ENCODE measurements at regions not wholly inside any gene's neighbourhood (a gene's known extent, or its start where the extent isn't known, plus 50 kb on each side); places are given as distances from the start of the nearest gene placed in this dataset.

DNA sequence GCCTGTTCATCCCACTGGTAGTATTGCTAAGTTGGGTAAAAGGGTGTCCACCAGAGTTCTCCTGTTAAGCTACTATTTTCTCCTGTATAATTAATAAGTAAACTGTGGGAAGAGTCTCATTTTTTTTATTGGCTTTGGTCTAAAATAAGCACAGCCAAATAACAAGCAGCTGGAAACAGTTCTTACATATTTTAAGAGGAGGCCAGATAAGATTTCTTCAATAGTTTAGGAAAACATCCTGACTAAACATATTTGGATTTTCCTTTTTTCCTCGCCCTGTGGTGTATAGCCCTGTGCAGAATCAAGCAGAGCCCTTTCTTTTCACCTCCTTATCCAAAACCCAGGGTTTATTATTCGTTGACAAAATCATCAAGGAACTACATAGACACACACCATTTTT is 122.2 kb upstream of the ZNF608 start:
- no peak overlapping the region for H3K4me3 ChIP-seq (ENCODE audit: control insufficient read depth, low read depth, low read length)
- DNase-seq (ENCODE audit: low read depth): no peak
- TF ChIP-seq, protein P1, sequence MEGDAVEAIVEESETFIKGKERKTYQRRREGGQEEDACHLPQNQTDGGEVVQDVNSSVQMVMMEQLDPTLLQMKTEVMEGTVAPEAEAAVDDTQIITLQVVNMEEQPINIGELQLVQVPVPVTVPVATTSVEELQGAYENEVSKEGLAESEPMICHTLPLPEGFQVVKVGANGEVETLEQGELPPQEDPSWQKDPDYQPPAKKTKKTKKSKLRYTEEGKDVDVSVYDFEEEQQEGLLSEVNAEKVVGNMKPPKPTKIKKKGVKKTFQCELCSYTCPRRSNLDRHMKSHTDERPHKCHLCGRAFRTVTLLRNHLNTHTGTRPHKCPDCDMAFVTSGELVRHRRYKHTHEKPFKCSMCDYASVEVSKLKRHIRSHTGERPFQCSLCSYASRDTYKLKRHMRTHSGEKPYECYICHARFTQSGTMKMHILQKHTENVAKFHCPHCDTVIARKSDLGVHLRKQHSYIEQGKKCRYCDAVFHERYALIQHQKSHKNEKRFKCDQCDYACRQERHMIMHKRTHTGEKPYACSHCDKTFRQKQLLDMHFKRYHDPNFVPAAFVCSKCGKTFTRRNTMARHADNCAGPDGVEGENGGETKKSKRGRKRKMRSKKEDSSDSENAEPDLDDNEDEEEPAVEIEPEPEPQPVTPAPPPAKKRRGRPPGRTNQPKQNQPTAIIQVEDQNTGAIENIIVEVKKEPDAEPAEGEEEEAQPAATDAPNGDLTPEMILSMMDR (conservative IDR thresholded peaks at IDR 0.05; ENCODE audit: control insufficient read depth, insufficient read depth, low read depth, low read length): no peak

DNA sequence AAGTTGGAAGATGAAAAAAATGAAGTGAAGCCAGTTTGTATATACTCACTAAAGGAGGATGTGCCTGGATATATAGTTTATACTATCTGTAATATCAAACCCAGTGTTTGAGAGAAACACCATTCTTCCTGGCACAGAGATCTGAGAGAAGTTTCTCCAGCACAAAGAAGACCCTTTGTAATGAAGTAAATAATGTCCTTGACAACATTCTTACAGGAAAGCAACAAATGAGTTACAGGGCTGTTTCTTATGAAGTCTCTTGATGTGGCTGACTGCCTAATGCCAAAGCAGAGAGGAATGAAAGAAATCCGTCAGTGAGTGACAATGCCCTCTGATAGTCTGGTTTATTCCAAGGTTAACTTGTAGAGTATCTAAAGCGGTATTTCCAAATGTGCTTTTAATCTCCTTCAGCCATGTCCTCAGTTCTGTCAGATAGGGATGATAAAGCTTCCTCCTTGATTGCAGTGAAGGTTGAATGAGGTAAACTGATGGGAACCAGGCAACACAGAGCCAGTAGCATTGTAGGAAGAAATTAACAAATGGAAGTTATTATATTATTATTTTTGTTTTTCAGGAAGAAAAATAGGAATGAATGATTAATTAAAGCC is 123.1 kb upstream of the ZNF608 start:
- H3K4me3 ChIP-seq (ENCODE audit: control insufficient read depth, low read depth, low read length): no peak overlapping the region
- TF ChIP-seq, protein P1 (conservative IDR thresholded peaks at IDR 0.05; ENCODE audit: control insufficient read depth, insufficient read depth, low read depth, low read length): no peak
- DNase-seq (ENCODE audit: low read depth): no peak

DNA sequence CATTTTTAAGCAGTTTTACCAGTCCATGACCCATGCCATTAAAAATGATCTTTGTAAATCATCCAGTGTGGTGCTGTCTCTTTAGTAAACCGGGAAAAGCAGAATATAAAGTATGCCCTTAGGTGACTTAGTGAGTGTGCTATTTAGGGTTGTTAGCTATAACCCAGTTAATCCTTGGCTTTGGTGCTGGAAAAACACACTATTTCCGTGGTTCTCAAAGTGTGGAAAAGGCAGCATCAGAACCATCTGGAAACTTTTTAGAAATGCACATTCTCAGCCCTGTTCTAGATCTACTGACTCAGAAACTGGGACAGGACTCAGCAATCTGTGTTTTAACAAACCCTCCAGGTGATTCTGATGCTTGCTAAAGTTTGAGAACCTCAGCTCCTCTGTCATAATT is 123.6 kb upstream of the ZNF608 start:
- DNase-seq (ENCODE audit: low read depth): no peak
- TF ChIP-seq, protein P1 (conservative IDR thresholded peaks at IDR 0.05; ENCODE audit: control insufficient read depth, insufficient read depth, low read depth, low read length): no peak
- H3K4me3 ChIP-seq (ENCODE audit: control insufficient read depth, low read depth, low read length): no peak overlapping the region

DNA sequence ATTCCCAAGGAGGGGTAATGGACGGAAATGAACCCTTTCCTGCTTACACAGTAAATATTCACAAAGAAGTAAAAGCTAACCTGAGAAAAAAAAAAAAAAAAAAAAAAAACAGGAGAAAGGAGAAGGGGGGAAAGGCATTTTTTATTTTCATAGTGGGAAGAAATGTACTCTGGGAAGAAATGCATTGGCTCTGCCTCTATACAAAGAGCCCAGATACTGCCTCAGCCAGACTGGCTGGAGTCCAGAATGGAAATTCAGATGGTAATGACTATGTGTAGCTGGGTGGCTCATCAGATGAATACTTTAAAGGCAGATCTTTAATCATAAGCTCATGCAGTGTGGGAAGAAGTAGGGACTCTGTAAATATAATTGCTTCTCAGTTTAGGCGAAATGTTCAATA is 124.9 kb upstream of the ZNF608 start:
- no peak overlapping the region for H3K4me3 ChIP-seq (ENCODE audit: control insufficient read depth, low read depth, low read length)
- peak; percentile 59 for DNase-seq (ENCODE audit: low read depth)
- TF ChIP-seq, protein P1 (conservative IDR thresholded peaks at IDR 0.05; ENCODE audit: control insufficient read depth, insufficient read depth, low read depth, low read length): no peak

DNA sequence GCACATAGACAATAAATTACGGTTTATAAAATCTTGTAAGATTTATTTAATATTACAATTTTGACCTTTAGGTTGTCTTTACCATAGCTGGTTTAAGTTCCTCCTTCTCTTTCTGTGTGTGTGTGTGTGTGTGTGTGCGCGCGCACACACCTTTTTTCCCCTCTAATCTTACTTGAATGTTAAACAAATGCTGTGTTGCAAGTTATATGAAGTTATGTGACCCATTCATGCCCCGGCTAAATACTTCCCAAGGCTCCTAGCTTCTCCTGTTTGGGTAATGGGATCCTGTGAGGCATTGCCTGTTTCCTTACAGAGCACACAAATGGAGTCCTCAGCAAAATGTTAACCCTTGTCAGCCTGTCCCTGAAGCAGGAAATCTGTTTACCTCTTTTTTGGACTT is 125.6 kb upstream of the ZNF608 start:
- no peak for DNase-seq (ENCODE audit: low read depth)
- H3K4me3 ChIP-seq (ENCODE audit: control insufficient read depth, low read depth, low read length): no peak overlapping the region
- TF ChIP-seq, protein P1 (conservative IDR thresholded peaks at IDR 0.05; ENCODE audit: control insufficient read depth, insufficient read depth, low read depth, low read length): no peak

DNA sequence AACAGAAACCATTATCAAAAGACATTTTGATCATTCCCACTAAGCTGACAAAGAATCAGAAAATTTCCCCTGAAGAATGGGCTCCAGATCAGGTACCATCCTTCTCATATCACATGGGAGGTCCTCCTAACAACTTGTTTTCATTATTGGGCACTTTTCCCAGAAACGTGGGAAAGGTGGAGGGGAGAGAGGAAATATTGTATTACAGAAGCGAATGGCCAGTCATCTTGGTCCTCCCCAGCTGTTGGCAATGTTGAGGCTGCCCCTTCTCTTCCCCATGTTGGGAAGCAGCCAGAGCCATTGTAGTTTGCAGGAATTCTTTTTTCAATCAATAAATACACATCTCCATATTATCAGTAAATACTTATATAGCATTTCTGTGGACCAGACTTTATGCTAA is 126.2 kb upstream of the ZNF608 start:
- DNase-seq (ENCODE audit: low read depth): no peak
- no peak overlapping the region for H3K4me3 ChIP-seq (ENCODE audit: control insufficient read depth, low read depth, low read length)
- TF ChIP-seq, protein P1 (conservative IDR thresholded peaks at IDR 0.05; ENCODE audit: control insufficient read depth, insufficient read depth, low read depth, low read length): no peak

DNA sequence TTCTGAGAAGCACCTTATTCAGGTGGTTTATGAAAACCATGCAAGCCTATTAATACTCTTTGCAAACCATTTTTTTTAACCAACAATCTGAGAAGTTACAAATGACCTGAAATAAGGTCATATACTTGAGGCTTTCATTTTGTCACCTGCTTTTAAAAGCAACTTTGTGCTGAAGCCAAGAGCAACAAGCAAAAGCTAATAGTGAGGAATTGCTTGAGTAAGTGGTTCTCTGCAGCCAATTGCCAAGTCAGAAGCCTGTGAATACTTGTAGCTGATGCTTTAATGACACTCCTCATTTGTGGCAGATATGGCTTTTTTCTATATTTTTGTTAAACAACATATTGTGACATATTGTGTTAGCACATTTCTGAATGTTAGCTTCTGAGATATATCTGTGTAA is 126.7 kb upstream of the ZNF608 start:
- TF ChIP-seq, protein P1 (conservative IDR thresholded peaks at IDR 0.05; ENCODE audit: control insufficient read depth, insufficient read depth, low read depth, low read length): no peak
- no peak overlapping the region for H3K4me3 ChIP-seq (ENCODE audit: control insufficient read depth, low read depth, low read length)
- no peak for DNase-seq (ENCODE audit: low read depth)

Data from fibroblast of mammary gland (primary cell).